SU-DHL-6 (cell line): ENCODE measurements at regions not wholly inside any gene's neighbourhood (a gene's known extent, or its start where the extent isn't known, plus 50 kb on each side); places are given as distances from the start of the nearest gene placed in this dataset.

Experiments
- H2AFZ ChIP-seq: fragments of 200-600 bp; sonication (generic); 2 replicates; pipeline ENCODE4 v1.6.1; 2014; ENCODE audit warnings: low read depth, mild to moderate bottlenecking, moderate library complexity, mixed read lengths, antibody characterized with exemption, low read length; ENCODE audit not compliant: severe bottlenecking
- H3F3A ChIP-seq: fragments of 200-600 bp; shearing (Covaris generic); 2 replicates; pipeline ENCODE4 v1.6.0; 2016; ENCODE audit warnings: antibody characterized with exemption, mild to moderate bottlenecking; ENCODE audit not compliant: insufficient read depth
- H3K27ac ChIP-seq: fragments of 200-600 bp; sonication (generic); 2 replicates; pipeline ENCODE4 v1.5.1; 2016; ENCODE audit warnings: low read depth, mild to moderate bottlenecking, low read length, moderate library complexity, mixed read lengths
- H3K27me3 ChIP-seq: fragments of 200-600 bp; sonication (generic), shearing (Covaris generic); 2 replicates; pipeline ENCODE4 v1.6.0; 2014; ENCODE audit warnings: mild to moderate bottlenecking, low read length
- H3K36me3 ChIP-seq: fragments of 200-600 bp; sonication (generic); 2 replicates; pipeline ENCODE4 v1.6.1; 2014; ENCODE audit warnings: mild to moderate bottlenecking, low read length, mixed read lengths
- H3K4me2 ChIP-seq: fragments of 300-600, 200-600 bp; shearing (Covaris generic), sonication (generic); 2 replicates; pipeline ENCODE4 v1.6.0; 2014; ENCODE audit warnings: low read length, low read depth, mild to moderate bottlenecking; ENCODE audit not compliant: poor library complexity, severe bottlenecking
- H3K4me3 ChIP-seq: fragments of 200-600 bp; sonication (generic); 2 replicates; pipeline ENCODE4 v1.5.1; 2014; ENCODE audit warnings: antibody characterized with exemption, low read length, mild to moderate bottlenecking, mixed read lengths; ENCODE audit not compliant: insufficient read depth, poor library complexity, severe bottlenecking
- H3K79me2 ChIP-seq: fragments of 200-600 bp; sonication (generic); 2 replicates; pipeline ENCODE4 v1.6.1; 2014; ENCODE audit warnings: mild to moderate bottlenecking, low read length, moderate library complexity; ENCODE audit not compliant: insufficient read depth
- H3K9ac ChIP-seq: fragments of 200-600 bp; sonication (generic); 2 replicates; pipeline ENCODE4 v1.7.0; 2014; ENCODE audit warnings: mild to moderate bottlenecking, low read length
- H3K9me2 ChIP-seq: fragments of 200-600 bp; sonication (generic); replicated peaks from 2 replicates; pipeline ENCODE4 v1.6.1; 2014; ENCODE audit warnings: low read length; ENCODE audit not compliant: insufficient read depth
- H3K9me3 ChIP-seq: fragments of 200-600 bp; sonication (generic); 2 replicates; pipeline ENCODE4 v1.6.1; 2014; ENCODE audit warnings: low read length, mixed read lengths; ENCODE audit not compliant: insufficient read depth
- H4K20me1 ChIP-seq: fragments of 200-600 bp; sonication (generic); 2 replicates; pipeline ENCODE4 v1.6.1; 2014; ENCODE audit warnings: low read depth, mild to moderate bottlenecking, antibody characterized with exemption, low read length, moderate library complexity, mixed read lengths
- CTCF ChIP-seq: fragments of 200-600 bp; sonication (generic); IDR thresholded peaks from one replicate; pipeline ENCODE4 v1.5.1; 2017; ENCODE audit warnings: antibody characterized with exemption, mild to moderate bottlenecking, low read length, moderate library complexity; ENCODE audit not compliant: insufficient read depth, poor library complexity, severe bottlenecking
- EZH2phosphoT487 ChIP-seq: fragments of 200-600 bp; sonication (generic), shearing (Covaris generic); conservative IDR thresholded peaks from 2 replicates; pipeline ENCODE4 v1.6.1; 2018; ENCODE audit warnings: mild to moderate bottlenecking, antibody characterized with exemption, low read length, moderate library complexity, mixed read lengths

- H3K79me2 ChIP-seq = no peaks in the 10 kb centered on the region
- TF ChIP-seq CTCF (no peak), EZH2phosphoT487 (no peak)
- H3K9me2 ChIP-seq = no peaks in the 10 kb centered on the region
- no peak overlapping the region for H3K4me2 ChIP-seq
- no peaks in the 10 kb centered on the region for H4K20me1 ChIP-seq
- H3K27me3 ChIP-seq = no peaks in the 10 kb centered on the region
- no peak overlapping the region for H3K27ac ChIP-seq
- no peaks in the 10 kb centered on the region for H3F3A ChIP-seq
- no peak overlapping the region for H3K4me3 ChIP-seq
- no peak overlapping the region for H3K9ac ChIP-seq
- no peaks in the 10 kb centered on the region for H3K36me3 ChIP-seq
- no peak overlapping the region for H2AFZ ChIP-seq
- H3K9me3 ChIP-seq = no peaks in the 10 kb centered on the region
Observed at GRCh38 chr6:147712841-147713240, 204.4 kb downstream of the SAMD5 start.

DNA sequence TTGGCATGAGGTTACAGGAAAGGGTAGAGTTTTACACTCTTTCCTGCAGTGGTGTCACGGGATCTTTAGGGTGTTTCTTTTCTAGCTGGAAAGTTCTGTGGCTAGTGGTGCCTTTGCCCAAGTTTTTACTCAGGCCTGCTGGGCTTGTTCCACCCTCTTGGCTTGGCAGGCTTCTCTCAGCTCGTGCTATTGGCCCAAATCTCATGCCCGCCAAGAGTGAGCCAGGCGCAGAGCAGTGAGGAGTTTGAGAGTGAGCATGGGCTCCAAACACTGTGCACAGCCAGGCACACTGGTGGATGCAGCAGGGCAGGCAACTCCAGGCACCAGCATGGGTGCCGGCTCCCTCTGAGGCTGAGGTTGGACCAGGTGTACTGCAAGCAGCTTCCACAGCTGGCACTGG lies 206.5 kb downstream of the SAMD5 start:
- Histone ChIP-seq H3F3A (no peaks in the 10 kb centered on the region), H2AFZ (no peak overlapping the region), H4K20me1 (no peaks in the 10 kb centered on the region), H3K4me3 (no peak overlapping the region), H3K9me3 (no peaks in the 10 kb centered on the region), H3K9me2 (no peaks in the 10 kb centered on the region), H3K27me3 (no peaks in the 10 kb centered on the region), H3K27ac (no peak overlapping the region), H3K36me3 (no peaks in the 10 kb centered on the region), H3K79me2 (no peaks in the 10 kb centered on the region), H3K4me2 (no peak overlapping the region), H3K9ac (no peak overlapping the region)
- TF ChIP-seq EZH2phosphoT487 (no peak), CTCF (no peak)

- Histone ChIP-seq H2AFZ (no peak overlapping the region), H3F3A (no peaks in the 10 kb centered on the region), H3K9me3 (no peaks in the 10 kb centered on the region), H3K4me3 (no peak overlapping the region), H3K27ac (no peak overlapping the region), H3K4me2 (no peak overlapping the region), H3K79me2 (no peaks in the 10 kb centered on the region), H3K27me3 (no peaks in the 10 kb centered on the region), H4K20me1 (no peaks in the 10 kb centered on the region), H3K36me3 (no peaks in the 10 kb centered on the region), H3K9ac (no peak overlapping the region), H3K9me2 (no peaks in the 10 kb centered on the region)
- TF ChIP-seq CTCF = no peak
- TF ChIP-seq EZH2phosphoT487 = no peak
Observed at GRCh38 chr6:147716434-147716833, 207.9 kb downstream of the SAMD5 start.

DNA sequence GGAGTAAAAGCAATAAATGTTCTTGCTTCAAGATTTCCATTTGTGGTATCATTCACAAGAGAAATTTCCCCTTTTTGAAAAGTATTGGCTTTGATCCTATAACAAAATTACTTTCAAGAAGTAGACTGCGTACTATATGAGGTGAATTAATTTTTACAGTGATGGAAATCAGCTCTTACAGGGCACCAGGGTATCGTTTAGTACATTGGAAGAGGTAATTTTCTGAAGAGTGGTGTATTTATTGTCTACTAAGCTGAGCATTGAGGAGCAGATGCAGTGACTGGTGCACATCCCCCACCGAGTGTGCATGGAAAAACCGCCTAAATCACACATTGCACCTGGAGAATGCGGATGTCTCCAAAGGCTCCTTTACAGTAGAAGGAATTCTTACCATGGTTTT lies 209.5 kb downstream of the SAMD5 start:
- no peaks in the 10 kb centered on the region for H3K36me3 ChIP-seq
- H3K4me2 ChIP-seq = no peak overlapping the region
- H4K20me1 ChIP-seq = no peaks in the 10 kb centered on the region
- no peak overlapping the region for H2AFZ ChIP-seq
- H3K9me2 ChIP-seq = no peaks in the 10 kb centered on the region
- no peak overlapping the region for H3K4me3 ChIP-seq
- no peak overlapping the region for H3K27ac ChIP-seq
- H3K9me3 ChIP-seq = no peaks in the 10 kb centered on the region
- H3K27me3 ChIP-seq = no peaks in the 10 kb centered on the region
- TF ChIP-seq EZH2phosphoT487 (no peak), CTCF (no peak)
- no peaks in the 10 kb centered on the region for H3K79me2 ChIP-seq
- no peaks in the 10 kb centered on the region for H3F3A ChIP-seq
- no peak overlapping the region for H3K9ac ChIP-seq
